ENCODE measurements at regions not wholly inside any gene's neighbourhood (a gene's known extent, or its start where the extent isn't known, plus 50 kb on each side); places are given as distances from the start of the nearest gene placed in this dataset.
"Not testable (repeated sequence)": the region's sequence is repeated elsewhere in the genome, so short reads cannot be mapped to it uniquely, and the experiment has no call there.

DNA sequence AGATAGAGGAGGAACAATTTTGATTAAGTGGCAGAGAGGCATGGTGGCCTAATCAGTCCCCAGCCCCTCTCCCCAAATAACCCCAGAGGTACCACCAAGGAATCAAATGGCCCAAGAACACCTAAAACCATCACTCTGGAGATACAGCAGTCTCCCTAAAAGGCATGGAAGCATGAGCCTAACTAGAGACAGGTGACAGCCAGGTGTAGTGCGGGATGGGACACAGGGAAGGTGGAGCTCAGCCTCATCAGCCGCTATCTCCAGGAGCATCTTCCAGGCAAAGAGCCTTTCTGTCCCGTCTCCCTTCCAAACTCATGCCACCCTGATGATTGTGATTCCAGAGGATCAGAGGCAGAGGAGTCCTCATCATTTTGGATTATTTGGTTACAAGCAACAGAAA is 144.7 kb downstream of the COPS8 start:
- ATAC-seq (no peak), DNase-seq (no peak)
- Mint-ChIP-seq H3K4me1 (no peaks in the 10 kb centered on the region), H3K36me3 (no peaks in the 10 kb centered on the region), H3K9me3 (no peaks in the 10 kb centered on the region), H3K4me3 (no peak overlapping the region), H3K27me3 (peaks cover 8 to 38% (median 26%) of the 10 kb centered on the region in 5 donors), H3K27ac (no peak overlapping the region)
- POLR2A ChIA-PET, result no interaction called here

DNA sequence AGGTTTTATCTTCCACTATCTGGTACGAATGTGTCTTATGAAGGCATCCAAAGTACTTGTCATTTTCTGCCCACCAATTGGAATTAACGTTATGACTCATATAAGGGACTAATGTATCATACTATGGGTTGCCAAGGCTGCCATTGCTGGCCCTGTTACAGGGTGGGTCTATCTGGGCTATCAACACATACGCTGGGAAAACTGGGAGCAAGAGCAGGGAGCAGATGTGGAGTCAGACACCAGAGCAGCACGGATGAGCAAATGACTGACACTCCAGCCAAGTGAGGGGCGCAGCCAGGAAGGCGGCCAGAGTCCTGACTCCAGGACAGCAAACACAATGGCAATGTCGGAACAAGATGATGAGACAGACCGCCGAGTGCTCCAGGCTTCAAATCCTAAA is 145.9 kb downstream of the COPS8 start:
- no peaks in the 10 kb centered on the region for H3K4me1 Mint-ChIP-seq
- H3K4me3 Mint-ChIP-seq, result no peak overlapping the region
- POLR2A ChIA-PET, result interaction anchor here (0.5 kb wide), 1 partner anchor 41 kb away, joined by 5 read pairs; no protein-coding TSS in a partner anchor
- no peak for DNase-seq
- no peak overlapping the region for H3K27ac Mint-ChIP-seq
- H3K9me3 Mint-ChIP-seq, result no peaks in the 10 kb centered on the region
- H3K27me3 Mint-ChIP-seq, result peaks cover 13 to 47% (median 30%) of the 10 kb centered on the region in 5 donors
- ATAC-seq, result no peak
- H3K36me3 Mint-ChIP-seq, result no peaks in the 10 kb centered on the region

DNA sequence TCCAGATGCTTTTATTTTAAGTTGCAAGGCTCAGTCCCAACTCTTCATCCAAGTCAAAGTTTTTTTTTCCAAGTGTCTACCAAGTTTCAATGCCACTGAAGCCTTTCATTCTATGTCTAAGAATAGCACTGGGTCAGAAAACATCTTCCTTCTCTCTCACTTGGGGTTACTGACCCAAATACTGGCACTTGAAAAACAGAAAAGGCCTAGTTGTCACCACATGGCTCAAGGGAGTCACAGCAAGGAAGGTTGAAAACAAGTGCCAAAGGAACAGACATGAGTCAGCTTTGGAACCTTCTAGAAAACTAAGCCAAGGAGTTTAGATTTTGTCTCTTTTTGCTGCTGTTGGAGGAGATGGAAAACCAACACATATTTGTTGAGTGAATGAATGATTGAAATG is 146.5 kb downstream of the COPS8 start:
- H3K36me3 Mint-ChIP-seq, result no peaks in the 10 kb centered on the region
- H3K27me3 Mint-ChIP-seq, result peaks cover 14 to 50% (median 31%) of the 10 kb centered on the region in 5 donors
- no peak overlapping the region for H3K27ac Mint-ChIP-seq
- POLR2A ChIA-PET, result no interaction called here
- H3K9me3 Mint-ChIP-seq, result no peaks in the 10 kb centered on the region
- H3K4me3 Mint-ChIP-seq, result no peak overlapping the region
- no peaks in the 10 kb centered on the region for H3K4me1 Mint-ChIP-seq
- DNase-seq (no peak), ATAC-seq (no peak)

DNA sequence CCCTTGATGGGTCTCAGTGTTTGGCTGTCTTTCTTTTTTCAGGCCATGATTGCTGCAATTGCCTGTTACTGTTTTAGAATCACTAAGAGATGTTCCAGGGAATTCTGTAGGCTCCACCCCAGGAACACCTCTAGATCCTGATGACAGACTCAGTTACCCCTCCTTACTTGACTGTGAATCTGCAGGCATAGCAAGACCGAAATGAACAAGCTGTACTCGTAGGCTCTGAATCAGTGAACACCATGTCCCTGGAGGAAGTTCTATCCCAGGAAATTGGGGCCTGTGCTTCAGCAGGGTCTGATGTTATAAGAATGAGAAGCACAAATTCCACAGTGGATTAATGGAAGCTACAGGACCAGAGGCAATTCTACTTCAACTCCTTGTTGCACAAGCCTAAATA is 148.6 kb downstream of the COPS8 start:
- DNase-seq (no peak), ATAC-seq (no peak)
- H3K27ac Mint-ChIP-seq, result no peak overlapping the region
- H3K4me1 Mint-ChIP-seq, result no peaks in the 10 kb centered on the region
- H3K27me3 Mint-ChIP-seq, result peaks cover 17 to 38% (median 29%) of the 10 kb centered on the region in 5 donors
- H3K36me3 Mint-ChIP-seq, result no peaks in the 10 kb centered on the region
- H3K9me3 Mint-ChIP-seq, result peaks cover 0 to 2% (median 0%) of the 10 kb centered on the region in 9 donors
- no peak overlapping the region for H3K4me3 Mint-ChIP-seq
- POLR2A ChIA-PET, result no interaction called here

DNA sequence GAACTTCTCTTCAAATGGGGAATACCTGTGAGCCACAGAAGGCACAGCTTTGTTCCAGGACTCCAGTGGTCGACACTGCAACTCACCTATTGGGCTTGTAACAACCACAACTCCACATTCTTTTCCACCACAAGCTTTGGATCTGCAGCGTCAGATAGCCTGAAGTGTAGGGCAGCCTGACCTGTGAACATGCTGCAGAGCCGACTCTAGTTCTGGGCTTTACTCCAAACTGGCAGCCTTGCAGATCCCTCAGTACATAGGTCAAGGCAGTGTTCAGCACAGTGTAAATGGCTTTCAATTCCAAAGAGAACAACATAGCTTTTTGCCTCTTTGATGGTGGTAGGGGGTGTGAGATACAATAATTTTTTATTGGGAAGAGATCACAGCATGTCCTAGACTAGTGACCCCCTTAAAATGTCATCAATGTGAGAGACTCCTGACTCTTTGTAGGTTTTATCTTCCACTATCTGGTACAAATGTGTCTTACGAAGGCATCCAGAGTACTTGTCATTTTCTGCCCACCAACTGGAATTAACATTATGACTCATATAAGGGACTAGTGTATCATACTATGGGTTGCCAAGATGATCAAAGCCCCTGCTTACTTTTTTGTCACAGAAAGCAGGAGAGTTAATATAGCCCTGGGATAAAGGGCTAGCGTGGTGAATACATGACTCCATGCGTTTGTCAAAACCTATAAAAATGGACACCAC is 149.8 kb downstream of the COPS8 start:
- H3K36me3 Mint-ChIP-seq, result peaks cover 0 to under 1% (median 0%) of the 10 kb centered on the region in 3 donors
- H3K4me1 Mint-ChIP-seq, result no peaks in the 10 kb centered on the region
- H3K27me3 Mint-ChIP-seq, result peaks cover 17 to 35% (median 27%) of the 10 kb centered on the region in 5 donors
- ATAC-seq (no peak), DNase-seq (no peak)
- POLR2A ChIA-PET, result no interaction called here
- H3K27ac Mint-ChIP-seq, result no peak overlapping the region
- peaks cover 0 to 13% (median 0%) of the 10 kb centered on the region in 9 donors for H3K9me3 Mint-ChIP-seq
- no peak overlapping the region for H3K4me3 Mint-ChIP-seq

DNA sequence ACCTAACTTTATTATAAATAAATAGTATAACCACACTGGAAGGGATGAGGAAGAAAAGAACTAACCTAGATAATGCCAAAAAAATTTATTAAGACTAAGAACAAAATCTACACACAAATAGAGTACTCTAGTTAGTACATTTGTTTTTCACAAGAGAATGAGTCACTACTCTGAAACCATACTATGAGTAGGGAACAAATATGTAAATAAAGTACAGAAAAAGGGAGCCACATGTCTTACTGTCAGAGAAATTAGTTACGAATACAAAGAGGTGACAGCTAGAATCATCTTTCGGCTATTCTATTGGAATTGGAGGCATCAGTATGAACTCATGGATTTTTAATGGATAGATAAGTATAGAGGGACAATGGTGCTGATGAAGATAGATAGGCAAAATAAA is 150.5 kb downstream of the COPS8 start:
- Mint-ChIP-seq H3K4me1 (no peaks in the 10 kb centered on the region), H3K9me3 (peaks cover 0 to 20% (median 6%) of the 10 kb centered on the region in 9 donors), H3K4me3 (no peak overlapping the region), H3K27ac (no peak overlapping the region), H3K27me3 (peaks cover 17 to 30% (median 27%) of the 10 kb centered on the region in 5 donors), H3K36me3 (peaks cover 0 to 7% (median 2%) of the 10 kb centered on the region in 3 donors)
- POLR2A ChIA-PET, result no interaction called here
- DNase-seq (no peak), ATAC-seq (no peak)

DNA sequence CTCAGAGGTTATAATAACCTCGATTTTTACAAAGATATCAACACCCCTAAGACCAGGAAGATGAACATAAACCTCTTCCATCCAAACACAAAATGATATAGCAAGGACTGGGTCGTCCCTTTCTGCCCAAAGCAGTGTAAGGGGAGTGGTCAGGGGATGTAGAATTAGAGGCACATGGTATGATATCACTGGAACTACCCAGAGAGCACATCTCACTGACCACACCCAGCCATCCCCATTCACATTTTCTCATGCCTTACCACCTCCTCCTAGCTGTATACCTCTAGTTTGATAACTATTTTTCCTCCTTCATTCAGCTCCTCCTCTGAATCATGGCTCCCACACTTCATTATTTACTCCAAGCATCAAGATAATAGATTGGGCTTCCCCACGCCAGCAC is 152.6 kb downstream of the COPS8 start:
- Mint-ChIP-seq H3K36me3 (peaks cover 0 to 24% (median 4%) of the 10 kb centered on the region in 3 donors), H3K4me3 (no peak overlapping the region), H3K4me1 (no peaks in the 10 kb centered on the region), H3K9me3 (peaks cover 0 to 40% (median 21%) of the 10 kb centered on the region in 9 donors), H3K27ac (no peak overlapping the region), H3K27me3 (peaks cover 5 to 19% (median 16%) of the 10 kb centered on the region in 5 donors)
- ATAC-seq (no peak), DNase-seq (no peak)
- POLR2A ChIA-PET, result no interaction called here

DNA sequence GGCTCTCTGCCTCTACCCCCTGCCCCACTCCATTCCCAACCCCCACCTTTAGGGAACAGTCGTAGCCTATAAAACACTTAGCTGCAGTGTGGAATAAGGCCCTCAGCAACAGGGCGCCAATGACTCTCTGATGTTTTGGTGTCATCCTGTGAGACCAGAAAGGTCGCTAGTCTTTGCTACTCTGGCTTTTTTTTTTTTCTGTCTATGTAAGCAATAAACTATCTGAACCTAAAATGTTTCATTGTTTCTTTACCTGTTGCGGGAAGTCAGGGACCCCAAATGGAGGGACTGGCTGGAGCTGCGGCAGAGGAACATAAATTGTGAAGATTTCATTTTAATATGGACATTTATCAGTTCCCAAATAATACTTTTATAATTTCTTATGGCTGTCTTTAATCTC is 154.6 kb downstream of the COPS8 start:
- Mint-ChIP-seq H3K4me1 (no peaks in the 10 kb centered on the region), H3K36me3 (peaks cover 0 to 27% (median 4%) of the 10 kb centered on the region in 3 donors)
- POLR2A ChIA-PET, result no interaction called here

DNA sequence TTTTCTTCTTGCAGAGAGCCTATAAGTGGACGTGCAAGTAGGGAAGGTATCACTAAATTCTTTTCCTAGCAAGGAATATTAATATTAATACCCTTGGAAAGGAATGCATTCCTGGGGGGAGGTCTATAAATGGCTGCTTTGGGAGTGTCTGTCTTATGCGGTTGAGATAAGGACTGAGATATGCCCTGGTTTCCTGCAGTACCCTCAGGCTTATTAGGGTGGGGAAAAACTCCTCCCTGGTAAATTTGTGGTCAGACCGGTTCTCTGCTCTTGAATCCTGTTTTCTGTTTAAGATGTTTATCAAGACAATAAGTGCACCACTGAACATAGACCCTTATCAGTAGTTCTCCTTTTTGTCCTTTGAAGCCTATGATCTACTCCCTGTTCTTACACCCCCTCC is 155.2 kb downstream of the COPS8 start:
- peaks cover 0 to 44% (median 24%) of the 10 kb centered on the region in 9 donors for H3K9me3 Mint-ChIP-seq
- peaks cover 10 to 37% (median 16%) of the 10 kb centered on the region in 5 donors for H3K27me3 Mint-ChIP-seq
- POLR2A ChIA-PET, H3K4me1 Mint-ChIP-seq, DNase-seq, ATAC-seq, H3K27ac Mint-ChIP-seq, H3K4me3 Mint-ChIP-seq: not testable (repeated sequence)
- peaks cover 0 to 27% (median 4%) of the 10 kb centered on the region in 3 donors for H3K36me3 Mint-ChIP-seq

More for the DNA sequence above, 154.6 kb downstream of the COPS8 start:
- Mint-ChIP-seq H3K27ac (no peak overlapping the region), H3K27me3 (peaks cover 5 to 32% (median 15%) of the 10 kb centered on the region in 5 donors), H3K4me3 (no peak overlapping the region), H3K9me3 (peaks cover 0 to 44% (median 24%) of the 10 kb centered on the region in 9 donors)
- DNase-seq (no peak), ATAC-seq (no peak)

DNA sequence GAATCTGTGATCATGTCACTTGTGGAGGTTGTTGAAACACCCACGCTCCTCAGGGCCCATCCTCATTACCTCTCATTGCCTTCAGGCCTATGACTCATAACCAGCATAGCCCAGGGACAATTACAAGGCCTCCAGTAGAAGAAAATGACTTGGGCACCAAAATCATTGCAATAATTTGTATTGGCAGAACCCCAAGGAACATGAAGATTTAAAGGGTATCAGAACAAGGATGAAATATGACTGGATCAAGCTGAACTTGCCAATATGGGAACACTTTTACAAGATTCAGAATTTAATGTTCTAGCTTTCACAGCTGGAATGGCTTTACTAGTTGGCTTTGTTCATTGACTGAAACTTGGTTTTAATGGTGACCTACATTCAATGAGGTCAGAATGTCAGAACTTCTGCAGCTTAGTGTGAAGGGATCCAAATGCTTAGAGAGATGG is 156.4 kb downstream of the COPS8 start:
- Mint-ChIP-seq H3K27ac (no peak overlapping the region), H3K27me3 (peaks cover 5 to 29% (median 11%) of the 10 kb centered on the region in 5 donors), H3K4me1 (no peaks in the 10 kb centered on the region), H3K9me3 (peaks cover 0 to 44% (median 24%) of the 10 kb centered on the region in 9 donors), H3K4me3 (no peak overlapping the region), H3K36me3 (peaks cover 0 to 27% (median 4%) of the 10 kb centered on the region in 3 donors)
- ATAC-seq (no peak), DNase-seq (no peak)
- POLR2A ChIA-PET, result no interaction called here

DNA sequence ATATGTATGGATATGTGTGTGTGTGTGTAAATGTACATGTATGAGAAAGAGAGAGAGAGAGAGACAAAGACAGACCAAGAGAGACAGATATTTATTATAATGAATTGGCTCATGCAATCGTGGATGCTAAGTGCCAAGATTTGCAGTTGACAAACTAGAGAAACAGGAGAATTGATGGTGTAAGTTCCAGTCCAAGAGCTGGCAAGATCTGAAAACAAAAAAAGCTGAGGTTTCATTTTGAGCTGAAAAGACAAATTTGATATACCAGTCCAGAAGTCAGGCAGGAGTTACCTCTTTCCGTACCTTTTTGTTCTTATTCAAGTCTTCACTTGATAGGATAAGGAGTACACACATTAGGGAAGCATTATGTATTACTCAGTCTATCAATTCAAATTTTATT is 157.8 kb downstream of the COPS8 start:
- Mint-ChIP-seq H3K9me3 (peaks cover 0 to 44% (median 24%) of the 10 kb centered on the region in 9 donors), H3K4me1 (no peaks in the 10 kb centered on the region), H3K27ac (no peak overlapping the region), H3K36me3 (peaks cover 0 to 27% (median 4%) of the 10 kb centered on the region in 3 donors), H3K4me3 (no peak overlapping the region), H3K27me3 (peaks cover 5 to 29% (median 5%) of the 10 kb centered on the region in 5 donors)
- no peak for DNase-seq
- ATAC-seq, result no peak
- POLR2A ChIA-PET, result no interaction called here

DNA sequence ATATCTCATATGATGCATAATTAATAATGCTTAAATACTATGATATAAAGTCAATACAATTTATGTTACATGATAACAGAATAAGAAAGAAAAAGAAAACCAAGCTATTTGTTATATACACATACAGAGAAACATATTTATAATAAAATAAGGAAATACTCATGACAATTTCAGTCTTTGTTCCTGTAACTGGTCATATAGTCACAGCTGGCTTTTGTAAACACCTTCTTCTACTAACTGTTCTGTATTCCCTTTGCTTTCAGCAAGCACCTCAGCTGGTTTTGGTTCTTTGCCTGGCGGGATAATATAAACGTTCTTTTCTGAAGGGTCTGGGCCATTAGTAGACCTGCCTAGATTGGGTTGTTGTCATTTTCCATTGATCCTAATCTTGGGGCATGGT is 158.5 kb downstream of the COPS8 start:
- Mint-ChIP-seq H3K4me1 (no peaks in the 10 kb centered on the region), H3K27me3 (peaks cover 5 to 29% (median 7%) of the 10 kb centered on the region in 5 donors), H3K9me3 (peaks cover 0 to 47% (median 24%) of the 10 kb centered on the region in 9 donors), H3K27ac (no peak overlapping the region), H3K36me3 (peaks cover 0 to 27% (median 4%) of the 10 kb centered on the region in 3 donors), H3K4me3 (no peak overlapping the region)
- POLR2A ChIA-PET, result no interaction called here
- no peak for DNase-seq
- ATAC-seq, result no peak

DNA sequence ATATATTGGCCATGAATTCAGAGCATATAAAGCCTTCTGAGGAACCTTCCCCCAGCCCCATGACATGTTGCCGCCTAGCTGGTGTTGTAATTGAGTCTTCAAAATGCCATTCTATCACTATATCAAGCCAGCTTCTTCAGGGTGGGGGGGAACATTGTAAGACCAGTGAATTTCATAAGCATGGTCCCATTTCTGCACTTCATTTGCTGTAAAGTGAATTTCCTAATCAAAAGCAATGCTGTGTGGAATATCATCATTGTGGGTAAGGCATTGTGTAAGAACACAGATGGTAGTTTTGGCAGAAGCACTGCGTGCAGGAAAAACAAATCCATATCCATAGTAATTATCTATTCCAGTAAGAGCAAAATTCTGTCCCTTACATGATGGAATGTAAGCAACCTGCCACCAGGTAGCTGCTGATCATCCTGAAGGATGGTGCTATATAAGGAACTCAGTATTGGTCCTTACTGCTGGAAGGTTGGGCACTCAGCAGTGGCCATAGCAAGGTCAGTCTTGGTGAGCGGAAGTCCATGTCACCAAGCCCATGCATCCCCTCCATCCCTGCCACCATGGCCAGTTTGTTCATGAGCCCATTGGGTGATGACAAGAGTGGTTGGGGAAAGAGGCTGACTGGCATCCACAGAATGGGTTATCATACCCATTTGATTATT is 159.4 kb downstream of the COPS8 start:
- Mint-ChIP-seq H3K4me3 (no peak overlapping the region), H3K27ac (no peak overlapping the region), H3K36me3 (peaks cover 0 to 27% (median 4%) of the 10 kb centered on the region in 3 donors), H3K27me3 (peaks cover 9 to 29% (median 10%) of the 10 kb centered on the region in 5 donors), H3K9me3 (peaks cover 0 to 38% (median 22%) of the 10 kb centered on the region in 9 donors), H3K4me1 (no peaks in the 10 kb centered on the region)
- no peak for ATAC-seq
- no peak for DNase-seq
- POLR2A ChIA-PET, result no interaction called here

Data from naive thymus-derived CD8-positive, alpha-beta T cell (primary cell).